Stimulated activated CD8-positive, alpha-beta memory T cell treated with anti-CD3 and anti-CD28 coated beads, Interleukin-2, amount 100 ng/mL, for 48 hours (primary cell): ENCODE measurements at regions not wholly inside any gene's neighbourhood (a gene's known extent, or its start where the extent isn't known, plus 50 kb on each side); places are given as distances from the start of the nearest gene placed in this dataset.
"Not testable (repeated sequence)": the region's sequence is repeated elsewhere in the genome, so short reads cannot be mapped to it uniquely, and the experiment has no call there.

Experiments
- DNase-seq, 2 donors: peaks; one replicate each; pipeline ENCODE4 v3.0.0-alpha.2; 2020; ENCODE audit warnings: low read depth in 2 of 2

DNA sequence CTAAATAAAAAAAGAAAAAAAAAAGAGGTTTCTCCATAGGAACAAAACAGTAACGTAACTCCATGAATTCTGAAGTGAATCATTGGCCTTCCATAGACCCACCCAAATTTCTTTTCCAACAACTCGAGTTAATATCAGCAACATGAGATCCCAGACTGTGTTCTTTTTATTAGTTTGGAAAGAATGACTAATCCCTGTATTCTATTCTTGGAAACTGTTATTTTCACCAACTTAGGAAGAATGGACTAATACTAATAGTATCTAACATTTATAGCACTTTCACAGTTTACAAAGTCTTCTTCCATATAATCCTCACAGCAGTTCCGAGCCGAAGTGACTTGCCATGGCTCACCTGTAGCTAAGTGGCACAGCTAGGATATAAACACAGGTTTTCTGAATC, 72.7 kb upstream of the SLC4A7 start:
- DNase-seq, result no peak

DNA sequence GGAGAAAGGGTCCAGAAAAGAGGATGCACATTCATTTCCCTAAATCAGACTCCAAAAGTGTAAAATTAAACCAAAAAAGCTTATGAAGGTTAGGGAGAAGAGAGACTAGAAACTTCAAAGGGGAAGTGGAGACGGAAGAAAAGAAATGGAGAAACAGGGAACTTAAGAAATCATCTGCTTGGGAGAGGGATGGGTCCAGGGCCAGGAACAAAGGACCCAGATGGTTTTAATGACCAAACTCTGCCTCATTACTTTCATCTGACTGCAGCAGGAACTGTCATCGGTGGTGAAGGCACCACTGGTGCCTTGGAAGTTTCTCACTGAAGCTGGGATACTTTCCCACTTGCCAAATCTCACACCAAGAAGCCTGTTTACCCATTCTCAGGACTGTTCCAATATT, 70.5 kb upstream of the SLC4A7 start:
- no peak for DNase-seq

DNA sequence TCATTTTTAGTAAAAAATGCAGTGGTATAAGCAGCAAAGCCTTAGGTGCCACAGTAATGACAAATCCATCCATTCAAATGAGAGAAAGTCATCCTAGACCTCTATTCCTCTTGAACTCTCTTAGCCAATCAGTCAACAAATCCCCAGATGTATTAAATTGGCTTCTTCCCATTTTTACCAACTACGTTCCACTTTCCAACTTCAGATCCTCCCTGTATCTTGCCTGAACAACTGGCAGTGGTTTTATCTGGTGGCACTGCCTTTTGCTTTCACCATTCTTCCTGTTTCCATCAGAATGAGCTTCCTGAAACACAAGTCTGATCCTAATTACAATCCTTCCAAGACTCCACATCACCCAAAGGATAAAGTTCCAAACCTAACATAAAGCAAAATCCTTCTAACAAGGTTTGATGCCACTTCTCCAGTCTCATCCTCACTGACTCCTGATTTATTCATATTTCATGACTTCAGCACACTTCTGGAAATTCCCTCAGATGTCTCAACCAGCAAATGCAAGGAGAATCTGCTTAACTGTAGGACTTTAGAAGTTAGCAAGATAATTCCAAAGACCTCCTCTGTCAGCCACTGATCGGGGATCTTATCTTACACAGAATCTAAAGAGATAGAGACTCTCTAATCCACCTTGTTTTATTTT, 69.8 kb upstream of the SLC4A7 start:
- DNase-seq, result no peak

DNA sequence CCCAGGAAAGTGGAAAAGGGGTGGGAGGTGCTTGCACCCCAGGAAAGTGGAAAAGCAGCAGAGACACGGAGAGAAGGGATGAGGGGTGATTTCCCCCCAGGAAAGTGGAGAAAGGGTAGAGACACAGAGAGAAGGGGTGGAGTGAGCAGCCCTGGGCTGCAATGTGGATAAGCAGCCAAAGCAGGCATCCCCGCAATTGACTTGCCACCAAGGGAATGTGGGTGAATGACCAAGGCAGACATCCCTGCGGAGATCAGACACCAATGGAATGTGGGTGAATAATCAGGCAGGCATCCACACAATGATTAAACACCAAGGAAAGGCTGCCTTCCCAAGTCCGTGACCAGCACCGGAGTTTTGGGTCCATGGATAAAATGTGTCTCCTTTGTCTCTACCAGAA, 68.5 kb upstream of the SLC4A7 start:
- not testable (repeated sequence) for DNase-seq

DNA sequence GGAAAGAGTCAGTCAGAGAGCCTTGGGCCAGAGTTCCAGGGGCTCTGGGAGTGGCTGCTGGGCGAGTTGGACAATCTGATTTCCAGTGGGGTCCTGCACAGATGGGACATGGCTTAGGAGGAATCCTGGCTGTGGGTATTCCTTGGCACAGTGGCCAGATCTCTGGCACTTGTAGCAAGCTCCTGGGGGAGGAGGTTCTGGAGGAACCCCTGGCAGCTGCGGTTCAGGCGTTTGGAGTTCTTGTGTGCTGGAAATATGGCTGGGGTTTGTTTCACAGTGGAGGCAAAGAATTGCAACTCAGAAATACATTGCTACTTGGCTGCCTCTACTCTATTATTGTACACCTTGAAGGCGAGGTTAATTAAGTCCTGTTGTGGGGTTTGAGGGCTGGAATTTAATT, 67.2 kb upstream of the SLC4A7 start:
- DNase-seq, result not testable (repeated sequence)

DNA sequence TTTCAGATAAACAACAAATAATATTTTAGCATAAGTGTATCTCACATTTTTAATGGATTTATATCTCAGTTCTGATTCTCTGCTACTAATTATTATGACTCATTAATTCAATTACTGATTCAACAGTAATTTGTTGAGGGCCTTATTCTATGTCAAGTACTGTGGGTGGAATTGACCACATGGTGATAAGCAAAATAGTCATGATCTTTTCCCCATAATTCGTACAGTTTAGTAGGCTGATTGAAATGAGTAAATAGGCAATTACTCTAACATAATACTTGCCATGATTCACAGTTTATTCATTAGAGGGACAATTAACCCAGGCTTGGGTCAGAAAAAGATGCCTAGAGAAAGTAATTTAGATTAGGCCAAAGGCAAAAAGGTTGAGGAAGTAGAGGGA, 60.9 kb upstream of the SLC4A7 start:
- no peak for DNase-seq

DNA sequence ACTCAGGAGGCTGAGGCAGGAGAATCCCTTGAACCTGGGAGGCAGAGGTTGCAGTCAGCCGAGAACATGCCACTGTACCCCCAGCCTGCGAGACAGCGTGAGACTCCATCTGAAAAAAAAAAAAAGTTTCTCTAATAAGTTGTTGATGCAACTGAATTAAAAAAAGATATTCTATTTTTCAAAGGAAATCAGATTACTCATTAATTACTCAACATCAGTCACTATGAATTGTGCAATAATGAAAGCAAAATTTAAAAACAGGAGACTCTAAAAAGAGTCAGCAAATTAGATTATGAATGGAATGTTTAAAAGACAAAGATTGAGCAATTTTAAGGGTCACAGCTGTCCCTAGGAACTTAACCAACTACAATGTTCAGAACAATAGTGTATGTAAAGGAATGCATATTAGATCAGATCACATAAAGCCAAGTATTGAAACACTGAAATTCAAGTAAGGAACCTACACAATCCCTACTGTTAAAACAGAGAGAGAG, 60.2 kb upstream of the SLC4A7 start:
- no peak for DNase-seq

DNA sequence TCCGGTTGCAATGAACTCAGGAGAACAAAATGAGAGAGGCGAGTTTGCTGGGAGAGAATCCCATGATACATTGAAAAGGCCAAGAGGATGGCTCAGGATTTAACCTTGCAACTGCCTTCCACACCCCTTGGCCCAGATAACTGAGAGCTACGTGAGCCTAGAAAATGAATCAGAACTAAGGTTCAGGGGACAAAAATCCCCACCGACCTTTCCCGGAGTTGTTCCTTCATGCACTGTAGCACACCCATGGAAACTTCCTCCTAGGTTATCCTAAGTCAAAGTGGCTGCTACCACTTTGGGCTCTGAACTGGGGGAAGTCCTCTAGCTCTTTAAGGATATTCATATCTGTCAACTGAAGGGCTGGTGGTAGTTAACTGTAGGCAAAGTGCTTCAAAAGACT, 58.3 kb upstream of the SLC4A7 start:
- DNase-seq, result no peak

DNA sequence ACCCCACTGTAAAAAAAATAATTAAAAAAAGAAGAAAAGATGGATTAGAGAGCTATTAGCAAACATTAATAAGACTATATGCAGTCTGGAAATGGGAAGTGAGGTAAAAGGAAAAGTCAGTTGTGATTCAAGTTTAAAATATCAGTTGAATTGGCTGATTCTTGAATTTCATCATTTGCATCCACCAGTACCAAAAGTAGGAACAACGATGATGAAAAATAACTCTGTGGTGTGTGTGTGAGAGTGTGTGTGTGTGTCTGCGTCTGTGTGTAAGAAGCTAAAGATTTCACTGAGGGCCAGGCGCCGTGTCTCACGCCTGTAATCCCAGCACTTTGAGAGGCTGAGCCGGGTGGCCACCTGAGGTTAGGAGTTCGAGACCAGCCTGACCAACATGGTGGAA, 56.0 kb upstream of the SLC4A7 start:
- no peak for DNase-seq

DNA sequence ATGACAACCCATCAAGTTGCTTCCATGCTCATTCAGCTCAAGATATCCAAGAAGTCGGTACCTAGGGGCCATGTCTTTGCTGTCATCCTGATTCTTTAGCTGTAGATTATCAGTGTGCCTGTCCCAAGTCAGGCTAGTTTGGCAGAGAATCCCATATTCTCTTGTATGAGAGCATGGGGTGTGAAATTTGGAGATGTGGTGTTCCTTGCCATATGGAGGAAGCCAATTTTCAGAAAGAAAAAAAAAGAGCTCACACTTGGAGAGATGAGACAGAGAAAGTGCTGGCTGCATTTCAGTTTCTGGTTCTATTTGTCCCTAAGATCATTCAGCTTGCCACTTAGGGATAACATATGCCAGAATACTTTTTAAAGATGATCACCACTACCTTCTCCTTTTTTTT, 52.3 kb upstream of the SLC4A7 start:
- DNase-seq, result no peak

DNA sequence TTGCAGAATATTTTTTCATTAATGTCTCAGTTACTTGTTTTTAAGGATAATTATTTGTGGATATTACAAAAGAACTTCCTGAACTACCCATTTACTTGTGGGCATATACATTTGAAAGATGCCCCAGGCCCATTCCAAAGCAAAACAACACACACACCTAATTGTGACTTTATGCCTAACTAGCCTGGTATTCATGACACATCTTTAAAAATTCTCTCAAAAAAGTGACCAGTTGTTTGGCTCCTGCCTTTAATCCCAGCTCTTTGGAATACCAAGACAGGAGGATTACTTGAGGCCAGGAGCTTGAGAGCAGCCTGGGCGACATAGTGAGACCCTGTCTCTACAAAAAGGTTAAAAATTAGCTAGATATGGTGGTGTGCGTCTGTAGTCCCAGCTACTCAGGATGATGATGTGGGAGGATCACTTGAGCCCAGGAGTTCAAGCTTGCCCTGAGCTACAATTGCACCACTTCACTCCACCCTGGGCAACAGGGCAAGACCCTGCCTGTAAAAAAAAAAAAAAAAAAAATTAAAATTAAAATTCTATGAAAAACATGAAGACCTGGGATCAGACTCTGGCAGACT, 51.7 kb upstream of the SLC4A7 start:
- DNase-seq, result no peak

DNA sequence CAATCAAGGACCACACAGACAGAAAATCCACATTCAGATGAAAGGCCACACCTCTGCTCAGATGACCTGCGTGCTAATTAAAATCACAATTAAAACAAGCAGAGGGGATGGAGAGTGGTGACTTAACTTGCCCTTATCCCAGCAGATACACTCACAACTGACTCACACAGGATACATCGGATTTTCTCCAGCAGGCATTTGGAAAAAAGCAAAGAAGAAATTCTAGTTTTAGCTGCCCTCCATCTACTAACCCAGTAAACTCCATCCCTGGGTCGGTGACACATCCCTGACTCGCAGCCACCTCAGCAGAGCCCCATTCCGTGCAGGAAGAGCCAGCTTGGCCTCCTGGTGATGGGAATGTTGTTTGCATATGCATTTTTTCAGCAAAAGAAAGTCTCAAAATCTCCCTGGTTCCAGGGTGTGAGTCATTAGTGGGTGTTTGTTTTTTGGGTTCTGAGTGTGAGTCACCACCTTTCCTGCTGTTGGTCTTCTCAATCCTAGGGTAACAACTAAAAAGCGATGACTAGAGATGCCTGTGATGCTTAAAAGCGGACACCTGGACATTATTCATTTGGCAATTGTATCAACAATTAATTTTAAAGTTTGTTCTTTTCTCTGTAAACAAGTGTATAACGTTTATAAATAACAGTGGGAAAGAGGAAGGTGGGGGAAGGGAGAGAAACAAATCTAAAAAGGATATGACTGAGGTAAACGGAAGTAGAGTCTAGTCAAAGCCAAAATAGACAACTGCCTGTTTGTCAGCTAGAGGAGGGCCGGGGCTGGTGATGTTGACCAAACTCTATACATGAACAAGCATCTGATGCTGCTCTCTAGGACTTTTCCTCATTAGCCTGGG, 49.8 kb upstream of the SLC4A7 start:
- DNase-seq, result no peak
